K562 (cell line): ENCODE measurements at regions not wholly inside any gene's neighbourhood (a gene's known extent, or its start where the extent isn't known, plus 50 kb on each side); places are given as distances from the start of the nearest gene placed in this dataset.

ENCODE experiments used
- ATAC-seq: fragments of 200-7000 bp; cut with Tn5 transposase; 3 replicates; pipeline ENCODE4 v1.9.1; 2020; ENCODE audit warnings: moderate library complexity
- BruUV-seq: library from RNA; stranded (reverse); fragments of 400-500 nt; replicated peaks from 2 replicates; lab custom pipeline; 2021; lab: Mats Ljungman, UMichigan
- CTCF ChIA-PET: fragments of 300-600 bp; formaldehyde crosslinking; extraction: SDS; loops from one replicate; lab custom pipeline; 2021; ENCODE audit warnings: low intra/inter-chr PET ratio; lab: Yijun Ruan, JAX
- POLR2A ChIA-PET: fragments of 300-600, 350-650 bp; sonication (Branson Sonifier 250); formaldehyde crosslinking; extraction: SDS; loops from one replicate; lab custom pipeline; 2021; ENCODE audit warnings: antibody characterized with exemption, inconsistent platforms; lab: Yijun Ruan, JAX
- DNase-seq, 4 experiments: peaks; one replicate each; pipeline versions ENCODE4 v3.0.0 to v3.0.0-alpha.2; 2011 to 2018; ENCODE audit warnings: low spot score in 3 of 4, mixed read lengths in 3 of 4; ENCODE audit errors: extremely low read depth in 1 of 4
- FAIRE-seq: peaks from 2 replicates; lab custom pipeline; 2011; peaks lifted over from hg19 to GRCh38; lab: Jason Lieb, UNC
- H2AFZ ChIP-seq: 2 replicates; pipeline ENCODE4 v1.6.0; 2011; ENCODE audit warnings: low read depth, low read length, control low read depth, inconsistent platforms
- H3K27ac ChIP-seq: fragments of 200-600 bp; 3 replicates; pipeline ENCODE4 v1.8.0; 2011; ENCODE audit warnings: low read depth, mild to moderate bottlenecking, control low read depth, inconsistent platforms, low read length, moderate library complexity, mixed read lengths; ENCODE audit errors: extremely low read depth
- H3K27me3 ChIP-seq, 2 experiments: fragments of 300-600 bp in 1 of 2; 2 replicates in 1 of 2; 3 replicates in 1 of 2; pipeline versions ENCODE4 v1.6.0 to v1.8.0; 2011; ENCODE audit warnings: inconsistent platforms in 2 of 2, low read length in 2 of 2, mild to moderate bottlenecking in 1 of 2, mixed read lengths in 1 of 2, moderate library complexity in 1 of 2; ENCODE audit not compliant: control insufficient read depth in 2 of 2, insufficient read depth in 2 of 2
- H3K36me3 ChIP-seq: fragments of 300-600 bp; 3 replicates; pipeline ENCODE4 v1.8.0; 2011; ENCODE audit warnings: mild to moderate bottlenecking, low read length, inconsistent platforms; ENCODE audit not compliant: control insufficient read depth, insufficient read depth
- H3K4me1 ChIP-seq, 2 experiments: fragments of 200-600 bp in 1 of 2; replicated peaks in 1 of 2; 2 replicates in 1 of 2; 3 replicates in 1 of 2; pipeline versions ENCODE4 v1.5.1 to v1.8.0; 2011; ENCODE audit warnings: inconsistent platforms in 2 of 2, low read length in 2 of 2, mild to moderate bottlenecking in 1 of 2, mixed read lengths in 1 of 2, moderate library complexity in 1 of 2; ENCODE audit not compliant: control insufficient read depth in 2 of 2, insufficient read depth in 2 of 2
- H3K4me2 ChIP-seq: 2 replicates; pipeline ENCODE4 v1.6.1; 2011; ENCODE audit warnings: low read length, control low read depth, inconsistent platforms, mixed read lengths; ENCODE audit not compliant: insufficient read depth
- H3K4me3 ChIP-seq: fragments of 200-600 bp; sonication (generic), shearing (Covaris generic); 2 replicates; pipeline ENCODE4 v1.5.1; 2016; ENCODE audit warnings: control low read depth, inconsistent platforms
- H3K79me2 ChIP-seq: fragments of 200-600 bp; 3 replicates; pipeline ENCODE4 v1.8.0; 2011; ENCODE audit warnings: low read length, inconsistent platforms; ENCODE audit not compliant: control insufficient read depth, insufficient read depth
- H3K9ac ChIP-seq, 2 experiments: 2 replicates each; pipeline versions ENCODE4 v1.6.0 to v1.6.1; 2011; ENCODE audit warnings: low read depth in 2 of 2, low read length in 2 of 2, control low read depth in 1 of 2, inconsistent platforms in 1 of 2, mild to moderate bottlenecking in 1 of 2, mixed read lengths in 1 of 2; ENCODE audit not compliant: insufficient read depth in 1 of 2
- H3K9me1 ChIP-seq: one replicate; pipeline ENCODE4 v1.6.0; 2011; ENCODE audit warnings: inconsistent platforms, mild to moderate bottlenecking, low read length, moderate library complexity; ENCODE audit not compliant: control insufficient read depth, insufficient read depth
- H3K9me3 ChIP-seq: replicated peaks from 2 replicates; pipeline ENCODE4 v1.5.1; 2011; ENCODE audit warnings: low read depth, low read length, inconsistent platforms; ENCODE audit not compliant: control insufficient read depth, insufficient read depth
- H4K20me1 ChIP-seq: replicated peaks from 2 replicates; pipeline ENCODE4 v1.6.1; 2011; ENCODE audit warnings: low read length, inconsistent platforms, mixed read lengths; ENCODE audit not compliant: control insufficient read depth, insufficient read depth
- MYBL2 ChIP-seq, 2 experiments: fragments of 450-650 bp in 1 of 2; sonication (generic) in 1 of 2; formaldehyde crosslinking in 1 of 2; IDR thresholded peaks; 2 replicates each; pipeline versions ENCODE4 v1.6.1 to v1.8.1; 2017 to 2022; ENCODE audit warnings: borderline replicate concordance in 1 of 2, inconsistent platforms in 1 of 2, low read depth in 1 of 2, mild to moderate bottlenecking in 1 of 2, missing genetic modification reagents in 1 of 2, moderate library complexity in 1 of 2
- RUNX1 ChIP-seq: sonication (generic); IDR thresholded peaks from 2 replicates; pipeline ENCODE4 v1.6.1; 2016; ENCODE audit warnings: antibody characterized with exemption, low read depth
- ZBTB34 ChIP-seq: fragments of 250-450 bp; sonication (Bioruptor Pico); IDR thresholded peaks from 2 replicates; pipeline ENCODE4 v1.8.0; 2021; ENCODE audit warnings: mild to moderate bottlenecking, moderate library complexity
- ZBTB7A ChIP-seq: IDR thresholded peaks from 2 replicates; pipeline ENCODE4 v1.6.1; 2011; ENCODE audit warnings: low read depth, mild to moderate bottlenecking, low read length, moderate library complexity, borderline replicate concordance; ENCODE audit not compliant: control insufficient read depth
- ZNF277 ChIP-seq: fragments of 250-450 bp; sonication (Bioruptor Pico); IDR thresholded peaks from 2 replicates; pipeline ENCODE4 v1.8.0; 2022; ENCODE audit warnings: inconsistent platforms, mild to moderate bottlenecking, moderate library complexity, borderline replicate concordance
- ZNF316 ChIP-seq: fragments of 450-650 bp; IDR thresholded peaks from 2 replicates; pipeline ENCODE4 v1.6.1; 2016
- WGBS: fragments of 100-300 bp; shearing (Covaris generic); methylation state at CpG from one replicate; pipeline ENCODE4 v1.1.6; 2016; ENCODE audit warnings: low coverage, mixed read lengths; ENCODE audit not compliant: insufficient coverage; ENCODE audit errors: missing lambda C conversion rate; 5-methylcytosine and 5-hydroxymethylcytosine counted together
- in situ Hi-C: fragments of 300-500 bp; cut with MboI; formaldehyde crosslinking; loops from 4 replicates; pipeline ENCODE4 v1.15.0; 2018; ENCODE audit warnings: inconsistent platforms, mixed read lengths
- intact Hi-C: fragments of 100-400 bp; cut with micrococcal nuclease; formaldehyde crosslinking; loops from 2 replicates; pipeline ENCODE4 v1.14.2; 2022

GRCh38 chr6:147849401-147850330 lies 341.2 kb downstream of the SAMD5 start:
- H3K27ac ChIP-seq = no peak overlapping the region
- no peaks in the 10 kb centered on the region for H3K36me3 ChIP-seq
- CTCF ChIA-PET = no interaction called here
- H3K9me3 ChIP-seq = no peaks in the 10 kb centered on the region
- H3K9me1 ChIP-seq = no peaks in the 10 kb centered on the region
- H2AFZ ChIP-seq = no peak overlapping the region
- no TSS peak for BruUV-seq
- no peak for FAIRE-seq
- no peak overlapping the region for H3K4me2 ChIP-seq
- POLR2A ChIA-PET = no interaction called here
- in situ Hi-C loops = no loop called here
- no peak for DNase-seq
- H3K27me3 ChIP-seq = no peaks in the 10 kb centered on the region
- H3K79me2 ChIP-seq = no peaks in the 10 kb centered on the region
- TF ChIP-seq MYBL2 (IDR thresholded peaks at IDR 0.05; ENCODE audit: low read depth) (no peak), MYBL2 (CRISPR knock-in tag; IDR thresholded peaks at IDR 0.05; ENCODE audit: borderline replicate concordance) (no peak), ZNF316 (peak; percentile 60)
- TF ChIP-seq, all 486 proteins: peak for 1
- no peak overlapping the region for H3K4me3 ChIP-seq
- no peaks in the 10 kb centered on the region for H4K20me1 ChIP-seq
- H3K9ac ChIP-seq = no peak overlapping the region
- WGBS = 51% methylated on average over 10 of the region's 10 CpGs
- H3K4me1 ChIP-seq = no peaks in the 10 kb centered on the region
- intact Hi-C loops = no loop called here
- no peak for ATAC-seq

- no peak for FAIRE-seq
- no peak overlapping the region for H3K9ac ChIP-seq
- CTCF ChIA-PET = no interaction called here
- no peak for TF ChIP-seq ZNF277 (CRISPR knock-in tag)
- TF ChIP-seq ZBTB34 (CRISPR knock-in tag) = no peak
- TF ChIP-seq ZBTB7A = no peak
- TF ChIP-seq RUNX1 = no peak
Measured at GRCh38 chr6:147852772-147853171, 344.3 kb downstream of the SAMD5 start.

More at GRCh38 chr6:147852772-147853171, 344.3 kb downstream of the SAMD5 start:
- DNase-seq = no peak
- Histone ChIP-seq H3K36me3 (no peaks in the 10 kb centered on the region), H3K27ac (no peak overlapping the region), H3K4me3 (no peak overlapping the region), H4K20me1 (no peaks in the 10 kb centered on the region), H3K4me2 (no peak overlapping the region), H3K4me1 (no peaks in the 10 kb centered on the region), H3K79me2 (no peaks in the 10 kb centered on the region), H2AFZ (no peak overlapping the region), H3K9me3 (no peaks in the 10 kb centered on the region), H3K27me3 (no peaks in the 10 kb centered on the region), H3K9me1 (no peaks in the 10 kb centered on the region)
- in situ Hi-C loops (no loop called here), intact Hi-C loops (no loop called here)
- 24% methylated on average over 2 of the region's 2 CpGs for WGBS
- BruUV-seq = no TSS peak
- no peak for ATAC-seq
- POLR2A ChIA-PET = no interaction called here
